Cardiac septum (tissue), 1 donor: ENCODE measurements at regions not wholly inside any gene's neighbourhood (a gene's known extent, or its start where the extent isn't known, plus 50 kb on each side); places are given as distances from the start of the nearest gene placed in this dataset.

Source experiments
- DNase-seq: peaks from one replicate; pipeline ENCODE4 v3.0.0-alpha.2; 2020; ENCODE audit warnings: low spot score
- intact Hi-C: fragments of 100-400 bp; cut with DNase I; formaldehyde crosslinking; loops from one replicate; pipeline ENCODE4 v1.14.0; 2022
- donor health status: DM: no; HTN: no; CAD: no.

DNA sequence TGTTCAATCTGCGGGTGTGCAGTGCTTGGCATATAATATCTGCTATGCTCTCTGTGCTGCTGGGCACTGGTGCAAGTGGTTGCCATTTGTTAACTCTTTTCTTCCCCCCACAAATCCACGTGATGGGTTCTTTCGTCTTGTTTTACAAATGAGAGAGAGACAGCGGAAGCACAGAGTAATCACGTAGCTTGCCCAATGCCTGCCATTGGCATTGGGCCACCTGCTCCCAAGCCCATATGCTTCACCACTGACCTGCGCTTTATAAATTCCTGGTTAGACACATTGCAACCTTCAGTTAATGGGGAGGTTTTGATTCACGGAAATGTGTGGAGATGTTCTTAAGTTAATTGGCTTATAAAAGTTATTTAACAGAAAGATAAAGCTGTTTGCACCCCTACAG, 194.8 kb upstream of the ADAMTS16 start:
- intact Hi-C loops: no loop called here
- no peak for DNase-seq

DNA sequence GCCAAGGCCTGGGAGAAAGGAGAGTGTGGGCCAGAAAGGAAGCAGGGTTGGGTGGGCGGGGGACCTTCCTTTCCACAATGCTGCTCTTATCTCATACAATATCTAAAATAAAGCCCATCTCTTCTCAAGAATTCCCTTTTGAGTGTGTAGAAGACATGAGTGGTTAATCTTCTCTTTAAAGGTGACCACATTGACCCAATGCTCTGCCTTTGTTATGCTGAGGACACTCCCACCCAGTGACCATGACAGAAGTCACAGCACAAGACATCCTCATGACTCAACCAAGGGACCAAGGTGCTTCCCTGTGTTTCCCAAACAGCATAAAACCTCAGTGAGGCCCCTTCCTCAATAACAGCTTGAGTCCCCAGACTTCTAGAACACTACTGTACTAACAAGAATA, 193.0 kb upstream of the ADAMTS16 start:
- DNase-seq: no peak
- intact Hi-C loops: no loop called here

DNA sequence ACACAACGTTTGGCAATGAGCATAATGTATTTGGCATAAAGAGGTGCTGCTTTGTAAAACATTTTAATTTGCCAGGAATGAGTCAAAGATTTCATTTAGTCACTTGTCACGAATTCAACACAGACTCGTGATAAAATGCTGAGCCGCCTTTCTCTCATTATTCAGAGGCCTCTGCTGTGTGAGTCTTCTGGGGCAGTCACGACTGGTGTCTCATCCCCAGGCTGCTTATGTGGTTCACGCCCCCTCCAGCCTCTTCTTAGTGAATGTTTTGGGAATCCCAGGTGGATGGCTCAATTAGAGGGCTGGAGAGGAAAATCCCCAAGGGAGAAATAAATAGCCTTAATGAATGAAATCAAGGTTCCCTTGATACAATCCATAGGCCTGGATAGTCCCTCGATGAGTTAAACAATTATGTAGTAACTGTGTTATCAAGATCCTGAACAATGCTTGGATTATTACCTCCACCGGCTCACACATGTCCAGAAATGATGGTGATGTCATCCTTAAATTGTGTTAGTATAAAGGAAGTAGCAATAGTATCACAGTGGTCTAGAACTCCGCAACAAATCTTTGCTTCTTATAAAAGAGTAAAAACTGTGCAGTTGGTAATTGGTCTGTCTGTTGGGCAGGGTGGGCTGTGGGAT, 192.1 kb upstream of the ADAMTS16 start:
- intact Hi-C loops: no loop called here
- no peak for DNase-seq

DNA sequence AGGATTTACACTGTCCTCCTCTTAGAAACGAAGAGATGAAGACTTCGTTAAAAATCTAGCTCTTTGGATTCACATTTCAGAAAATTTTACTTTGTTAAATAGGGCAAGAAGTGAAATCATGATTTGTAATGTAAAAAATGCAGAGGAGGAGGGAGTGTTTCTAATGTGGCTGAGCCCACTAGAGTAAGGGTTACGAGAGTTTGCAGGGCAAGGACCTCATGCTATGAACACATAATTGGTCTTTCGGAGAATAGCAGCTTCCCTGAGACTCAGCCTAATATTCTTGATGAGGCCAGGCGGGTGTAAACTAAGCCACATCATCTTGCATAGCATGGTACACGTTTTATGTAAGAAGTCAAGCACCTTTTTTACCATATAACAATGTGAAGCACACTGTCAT, 191.0 kb upstream of the ADAMTS16 start:
- no peak for DNase-seq
- intact Hi-C loops: no loop called here

DNA sequence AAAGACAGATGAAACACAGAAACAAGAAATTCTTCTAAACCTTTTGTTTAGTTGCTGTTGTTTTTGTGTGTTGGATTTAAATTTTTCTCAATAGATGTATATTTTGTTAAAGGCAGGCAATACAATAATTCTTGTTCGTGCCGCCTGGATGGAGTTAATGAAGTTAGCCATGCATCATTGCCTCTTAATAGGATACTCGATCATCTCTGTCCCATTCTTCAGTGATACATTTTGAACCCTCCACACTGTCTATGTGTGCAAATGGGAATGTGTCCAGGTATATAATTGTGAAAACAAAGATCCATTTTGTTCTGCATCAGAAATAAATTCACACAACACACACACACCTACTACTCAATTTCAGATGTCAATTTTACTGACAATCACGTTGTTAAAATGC, 186.6 kb upstream of the ADAMTS16 start:
- DNase-seq: no peak
- intact Hi-C loops: no loop called here

DNA sequence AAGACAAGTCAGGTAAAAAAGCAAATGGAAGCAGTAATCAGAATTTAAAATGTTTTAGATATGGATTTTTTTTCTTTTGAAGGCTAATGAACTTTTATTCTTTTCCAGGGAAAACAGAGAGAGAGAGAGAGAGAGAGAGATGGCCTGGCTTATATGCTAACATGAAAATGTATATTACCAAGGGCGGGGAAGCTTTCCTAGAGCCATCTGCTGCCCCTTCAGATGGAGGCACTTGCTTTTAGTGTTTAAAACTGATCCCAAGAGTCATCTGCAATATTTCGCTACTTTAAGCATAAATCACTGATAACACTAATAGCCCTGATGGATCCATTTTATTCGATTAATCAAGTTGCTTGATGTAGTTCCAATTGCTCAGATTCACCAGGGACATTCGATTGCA, 186.1 kb upstream of the ADAMTS16 start:
- DNase-seq: no peak
- intact Hi-C loops: no loop called here

DNA sequence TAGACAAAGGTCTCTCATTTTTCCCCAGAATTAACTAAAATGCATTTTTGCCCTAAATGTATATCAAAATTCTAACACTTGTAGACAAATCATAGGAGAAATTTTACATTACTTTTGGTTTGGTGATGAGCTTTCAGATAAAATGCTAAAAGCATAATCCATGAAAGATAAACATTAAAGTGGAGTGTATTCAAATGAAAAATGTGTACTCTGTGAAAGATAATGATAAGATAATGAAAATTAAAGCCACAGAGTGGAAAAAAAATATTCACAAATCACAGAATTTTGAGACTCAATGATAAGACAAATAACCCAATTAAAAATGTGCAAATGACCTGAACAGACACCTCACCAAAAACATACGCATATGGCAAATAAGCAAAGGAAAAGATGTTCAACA, 176.9 kb upstream of the ADAMTS16 start:
- intact Hi-C loops: no loop called here
- no peak for DNase-seq

DNA sequence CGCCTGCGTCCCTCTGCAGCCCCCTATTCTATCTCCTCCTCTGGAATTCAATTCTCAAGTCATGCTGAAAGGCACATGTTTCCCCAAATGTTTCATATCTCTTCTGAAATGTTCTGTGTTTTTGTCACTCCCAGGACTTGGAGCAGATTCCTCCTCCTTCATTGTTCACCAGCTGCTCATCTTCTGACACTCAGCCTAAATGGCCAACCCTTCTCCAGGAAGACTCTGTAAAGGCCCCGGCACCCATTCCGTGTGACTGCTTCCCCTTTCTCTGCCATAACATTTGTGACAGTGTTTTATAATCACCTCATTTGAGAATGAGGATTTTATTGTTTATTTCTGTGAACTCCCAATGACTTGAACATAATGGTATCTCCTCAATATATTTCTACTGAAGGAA, 170.8 kb upstream of the ADAMTS16 start:
- DNase-seq: no peak
- intact Hi-C loops: no loop called here

DNA sequence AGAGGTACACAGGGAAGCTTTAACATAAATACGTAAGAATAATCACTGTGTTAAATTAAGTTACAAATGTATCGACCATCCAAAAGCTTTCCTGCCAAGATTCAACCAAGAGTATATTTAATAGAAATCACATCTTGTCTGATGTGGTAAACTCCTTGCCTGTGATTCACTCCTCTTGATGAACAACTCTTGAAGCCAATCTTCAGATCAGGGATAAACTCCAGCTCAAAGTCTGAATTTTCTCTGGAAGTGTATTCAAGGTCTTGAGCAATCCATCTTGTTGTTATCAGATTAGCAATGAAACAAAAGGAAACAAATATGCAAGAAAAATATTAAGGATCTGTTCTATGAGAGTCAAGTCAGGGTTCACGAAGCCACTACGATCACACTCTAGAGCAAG, 170.0 kb upstream of the ADAMTS16 start:
- no peak for DNase-seq
- intact Hi-C loops: no loop called here

DNA sequence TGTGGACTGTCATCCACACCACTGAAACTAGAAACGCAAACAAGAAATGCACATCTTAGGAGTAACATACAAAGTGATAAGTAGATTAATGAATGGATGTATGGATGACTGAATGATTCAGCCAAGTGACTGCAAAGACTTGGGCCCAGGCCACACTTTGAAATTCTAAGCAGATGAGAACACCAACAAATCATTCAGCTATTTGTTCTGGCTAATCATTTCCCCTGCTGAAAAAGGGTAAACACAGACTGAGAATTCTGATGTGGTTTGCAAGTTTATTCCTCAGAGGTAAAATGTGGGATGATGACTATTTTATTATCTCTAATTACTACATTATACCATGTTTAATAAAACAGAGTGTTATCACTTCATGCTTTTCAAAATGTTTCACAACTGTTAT, 163.2 kb upstream of the ADAMTS16 start:
- no peak for DNase-seq
- intact Hi-C loops: no loop called here

DNA sequence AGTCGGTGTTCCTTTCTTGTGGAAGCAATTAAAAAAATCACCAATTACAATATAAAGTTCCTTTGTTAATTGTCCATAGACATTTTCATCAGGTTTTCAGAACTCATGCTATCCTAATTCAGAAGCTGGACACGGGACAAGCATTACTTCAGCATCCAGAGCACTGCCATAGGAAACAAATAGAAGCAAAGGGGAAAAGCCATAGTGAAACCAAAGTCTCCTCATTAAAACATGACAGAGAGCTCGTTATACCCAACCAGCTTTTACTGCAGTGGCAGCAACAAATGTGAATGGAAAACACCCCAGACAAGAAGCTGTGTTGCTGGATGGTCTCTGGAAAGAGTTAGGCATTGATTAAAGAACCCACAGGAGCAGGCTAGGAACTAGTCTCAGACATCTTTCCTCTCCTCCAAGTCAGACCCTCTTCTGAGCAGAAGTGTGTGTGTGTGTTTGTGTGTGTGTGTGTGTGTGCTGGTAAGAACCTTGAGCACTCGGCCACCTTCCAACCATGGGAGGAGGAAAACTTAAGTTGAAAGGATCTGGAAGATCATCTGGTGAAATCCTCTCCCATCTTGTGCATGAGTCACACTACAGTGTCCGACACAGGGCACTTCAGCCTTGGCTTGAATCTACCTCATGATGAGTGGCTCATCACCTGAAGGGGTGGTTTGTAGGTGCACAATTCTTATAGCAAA, 162.6 kb upstream of the ADAMTS16 start:
- no peak for DNase-seq
- intact Hi-C loops: no loop called here

DNA sequence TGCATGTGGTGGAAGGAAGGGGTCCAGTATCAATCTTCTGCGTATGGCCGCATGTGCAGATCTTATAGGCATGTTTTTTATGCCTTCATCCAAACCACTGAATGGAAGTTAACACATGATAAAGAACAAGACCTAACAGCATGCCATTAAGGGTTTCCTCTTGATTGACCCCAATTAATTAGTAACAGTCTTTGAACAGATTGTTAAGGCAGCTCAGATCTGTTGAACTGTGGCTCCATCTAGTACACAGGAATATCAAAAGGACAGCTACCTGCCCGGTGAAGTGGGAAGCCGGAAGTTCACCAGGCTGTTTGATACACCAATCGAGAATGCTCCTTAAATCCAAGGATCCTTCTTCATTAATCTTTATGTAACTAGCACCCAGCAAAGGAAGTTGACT, 159.9 kb upstream of the ADAMTS16 start:
- intact Hi-C loops: no loop called here
- no peak for DNase-seq

DNA sequence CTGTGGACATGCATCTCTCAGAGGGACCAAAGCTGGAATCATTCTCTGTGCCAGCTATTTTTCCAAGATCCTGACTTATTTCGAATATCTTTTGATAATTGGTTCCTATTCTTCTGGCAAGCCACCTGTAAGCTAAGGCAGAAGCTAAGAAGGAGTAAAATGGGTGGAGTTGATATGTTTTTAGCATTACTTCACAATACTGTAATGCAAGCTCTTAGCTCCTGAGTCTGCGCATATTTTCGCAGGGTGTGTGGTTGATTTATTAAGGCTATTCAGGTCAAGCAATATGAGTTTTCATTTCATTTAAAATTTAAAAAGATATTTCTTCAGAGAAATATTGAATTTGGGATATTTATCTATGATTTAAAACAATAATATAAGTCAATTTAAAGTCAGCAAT, 158.5 kb upstream of the ADAMTS16 start:
- DNase-seq: no peak
- intact Hi-C loops: no loop called here

DNA sequence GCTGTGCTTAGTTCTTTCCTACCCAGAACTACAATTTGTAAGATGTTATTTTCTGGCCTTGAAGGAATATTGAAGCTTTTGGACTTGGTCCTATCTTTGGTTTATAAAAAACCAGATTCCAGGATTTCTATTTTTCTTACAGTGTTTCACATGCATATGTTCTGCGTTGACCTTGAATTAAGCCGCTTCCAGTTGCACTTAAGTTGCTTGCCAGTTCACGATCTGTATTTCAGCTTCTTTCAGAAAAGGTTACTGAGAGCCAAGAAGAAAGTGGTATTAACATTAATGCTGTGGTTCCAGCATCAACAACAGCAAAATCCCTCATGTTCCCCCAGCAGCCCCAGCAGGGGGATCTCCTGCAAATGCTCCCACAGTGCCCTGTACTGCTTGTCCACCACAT, 156.4 kb upstream of the ADAMTS16 start:
- intact Hi-C loops: no loop called here
- DNase-seq: no peak

DNA sequence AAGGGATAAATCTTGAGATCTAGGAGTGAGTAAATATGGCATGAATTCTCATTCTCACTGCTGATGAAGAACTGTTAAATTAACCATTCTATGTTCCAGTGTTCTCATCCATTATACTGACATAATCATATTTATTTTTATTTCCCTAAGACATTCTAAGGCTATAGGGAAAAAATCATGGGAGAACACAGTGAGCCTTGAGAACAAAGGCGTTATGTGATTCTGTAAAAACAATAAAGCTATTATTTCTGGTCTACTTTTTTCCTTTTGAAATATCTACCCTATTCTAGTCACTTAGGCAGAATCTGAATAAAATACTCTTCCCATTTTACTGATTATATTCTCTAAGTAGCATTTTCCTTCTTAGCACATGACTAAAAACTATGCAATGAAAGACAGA, 155.7 kb upstream of the ADAMTS16 start:
- intact Hi-C loops: no loop called here

DNA sequence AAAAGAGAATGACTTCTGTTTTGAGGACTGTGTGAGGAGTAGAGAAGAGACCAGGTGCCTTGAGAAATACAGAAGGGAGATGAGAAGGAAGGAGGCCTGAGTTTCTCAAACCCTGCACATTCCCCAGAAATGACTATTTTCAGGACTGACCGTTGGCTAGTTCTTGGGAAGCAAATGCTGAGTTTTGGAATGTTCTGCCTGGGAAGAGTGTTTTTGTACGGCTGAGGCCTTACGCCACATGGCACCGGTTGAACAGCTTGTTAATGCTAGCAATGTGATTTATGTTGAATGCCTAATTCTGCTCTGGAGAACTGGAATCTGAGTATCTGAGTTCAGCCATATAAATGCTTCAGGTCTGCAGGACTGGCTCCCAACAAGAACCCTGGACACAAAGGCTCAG, 152.7 kb upstream of the ADAMTS16 start:
- DNase-seq: no peak
- intact Hi-C loops: no loop called here

More for the DNA sequence above, 155.7 kb upstream of the ADAMTS16 start:
- DNase-seq: no peak

DNA sequence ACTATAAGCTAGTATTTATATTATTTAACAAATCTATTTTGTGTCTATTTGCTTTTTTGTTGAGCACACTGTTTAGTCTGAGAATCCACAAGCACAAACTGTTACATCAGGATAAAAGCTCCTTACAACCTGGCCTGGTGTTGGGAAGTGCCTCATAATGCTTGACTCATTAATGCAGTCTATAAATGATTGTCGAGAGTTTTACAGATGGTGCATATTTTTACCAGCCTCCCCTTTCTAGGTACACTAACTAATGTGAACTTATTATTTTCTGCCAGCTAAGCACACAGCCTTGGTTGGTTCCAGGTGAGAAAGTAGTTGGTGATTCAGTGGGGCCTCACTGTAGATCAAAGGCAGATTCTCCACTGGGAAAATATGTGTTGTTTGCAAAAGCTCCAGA, 151.0 kb upstream of the ADAMTS16 start:
- intact Hi-C loops: no loop called here
- DNase-seq: no peak

DNA sequence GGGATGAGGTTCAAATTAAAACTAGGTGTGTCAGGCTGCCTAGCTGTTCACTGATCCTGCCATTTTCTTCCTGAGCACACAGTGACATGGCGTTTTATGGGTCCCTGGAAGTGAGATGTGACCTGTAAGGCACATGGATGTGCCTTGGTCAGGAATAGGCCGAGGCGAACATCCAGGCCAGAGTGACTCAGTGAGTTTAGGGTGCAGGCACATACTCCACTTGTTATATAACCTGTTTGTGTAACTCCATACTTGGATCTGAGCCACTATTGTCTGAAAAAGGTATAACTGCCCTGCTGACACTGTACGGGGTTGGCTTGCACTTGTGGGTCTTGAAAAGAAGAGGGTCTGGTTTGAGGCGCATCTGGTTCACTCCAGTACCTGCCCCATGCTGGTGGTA, 150.1 kb upstream of the ADAMTS16 start:
- intact Hi-C loops: no loop called here
- no peak for DNase-seq

DNA sequence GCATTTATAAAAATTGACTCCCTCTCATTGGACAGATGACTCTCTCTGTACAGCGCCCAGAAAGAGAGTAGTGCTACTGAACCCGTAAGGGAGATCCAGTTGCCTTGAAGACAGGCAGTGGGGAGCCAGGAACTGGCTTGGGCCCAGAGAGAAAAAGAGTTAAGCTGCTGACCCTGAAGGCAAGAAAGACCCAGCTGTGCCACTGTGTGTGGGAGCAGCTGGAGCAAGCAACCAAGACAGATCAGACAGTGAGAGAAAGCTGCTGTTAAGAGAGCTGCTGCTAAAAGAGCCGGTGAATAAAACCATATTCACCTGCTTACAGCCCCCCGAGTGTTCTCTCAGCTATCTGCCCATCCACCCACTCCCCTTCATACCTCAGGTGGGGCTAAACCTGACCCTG, 149.7 kb upstream of the ADAMTS16 start:
- DNase-seq: no peak
- intact Hi-C loops: no loop called here

DNA sequence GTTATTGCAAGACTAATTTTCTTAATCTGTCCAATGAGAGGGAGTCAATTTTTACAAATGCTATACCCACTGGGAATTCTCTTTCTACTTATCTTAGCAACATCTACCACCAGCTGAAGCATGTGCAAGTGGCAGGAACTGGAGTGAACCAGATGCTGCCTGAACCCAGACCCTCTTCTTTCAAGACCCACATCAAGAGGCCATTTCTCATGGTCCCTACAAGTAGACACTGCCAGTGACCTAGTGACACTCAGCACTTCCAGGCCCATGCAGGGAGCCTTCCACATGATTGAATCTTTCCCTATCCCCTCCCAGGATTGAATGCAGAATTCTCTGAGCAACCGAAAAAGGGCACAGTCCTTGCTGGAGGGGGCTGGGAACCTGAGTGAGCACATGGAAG, 148.2 kb upstream of the ADAMTS16 start:
- no peak for DNase-seq
- intact Hi-C loops: no loop called here

DNA sequence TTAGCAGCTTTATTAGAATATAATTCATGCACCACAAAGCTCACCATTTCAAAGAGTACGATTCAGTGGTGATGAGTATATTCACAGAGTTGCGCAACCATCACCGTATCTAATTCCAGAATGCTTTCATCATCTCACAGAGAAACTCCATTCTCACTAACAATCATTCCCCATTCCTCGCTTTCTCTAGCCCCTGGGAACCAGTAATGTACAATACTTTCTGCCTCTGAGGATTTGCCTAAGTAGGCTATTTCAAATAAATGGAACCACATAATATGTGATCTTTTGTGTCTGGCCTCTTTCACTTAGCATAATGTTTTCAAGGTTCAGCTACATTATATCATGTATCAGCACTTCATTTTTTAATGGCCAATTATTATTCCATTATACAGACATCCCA, 145.1 kb upstream of the ADAMTS16 start:
- intact Hi-C loops: no loop called here
- no peak for DNase-seq

DNA sequence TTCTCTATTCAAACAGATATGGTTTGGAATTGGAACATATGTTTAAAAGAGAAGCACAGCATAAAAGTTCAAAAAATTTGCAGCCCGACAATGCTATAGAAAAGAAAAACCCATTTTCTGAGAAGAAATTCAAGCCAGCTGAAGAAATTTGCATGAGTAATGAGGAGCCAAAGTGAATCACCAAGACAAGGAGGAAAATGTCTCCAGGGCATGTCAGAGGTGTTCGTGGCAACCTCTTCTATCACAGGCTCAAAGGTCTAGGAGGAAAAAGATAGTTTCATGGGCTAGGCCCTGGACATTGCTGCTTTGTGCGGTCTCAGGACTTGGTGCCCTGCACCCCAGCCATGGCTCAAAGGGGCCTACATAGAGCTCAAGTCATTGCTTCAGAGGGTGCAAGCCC, 134.8 kb upstream of the ADAMTS16 start:
- DNase-seq: no peak
- intact Hi-C loops: no loop called here
